H9 (cell line): ENCODE measurements at regions not wholly inside any gene's neighbourhood (a gene's known extent, or its start where the extent isn't known, plus 50 kb on each side); places are given as distances from the start of the nearest gene placed in this dataset.

Experiments
- DNase-seq: peaks from one replicate; pipeline ENCODE4 v3.0.0-alpha.2; 2017
- H2AFZ ChIP-seq: one replicate; pipeline ENCODE4 v1.6.1; 2013; ENCODE audit warnings: mild to moderate bottlenecking, low read length, control low read depth, moderate library complexity
- H2AK5ac ChIP-seq: 2 replicates; pipeline ENCODE4 v1.6.1; 2013; ENCODE audit warnings: low read length, control low read depth, mixed read lengths; ENCODE audit not compliant: insufficient read length
- H2BK120ac ChIP-seq: one replicate; pipeline ENCODE4 v1.6.1; 2013; ENCODE audit warnings: low read depth, mild to moderate bottlenecking, low read length, control low read depth, inconsistent platforms; ENCODE audit not compliant: poor library complexity, severe bottlenecking
- H2BK12ac ChIP-seq: 2 replicates; pipeline ENCODE4 v1.6.1; 2013; ENCODE audit warnings: low read length, control low read depth, mixed read lengths, low read depth; ENCODE audit not compliant: insufficient read length
- H2BK15ac ChIP-seq: 2 replicates; pipeline ENCODE4 v1.6.1; 2013; ENCODE audit warnings: low read depth, low read length, control low read depth
- H2BK20ac ChIP-seq: one replicate; pipeline ENCODE4 v1.6.1; 2013; ENCODE audit warnings: low read depth, mild to moderate bottlenecking, low read length, control low read depth, inconsistent platforms; ENCODE audit not compliant: poor library complexity, severe bottlenecking
- H2BK5ac ChIP-seq: 2 replicates; pipeline ENCODE4 v1.6.1; 2013; ENCODE audit warnings: low read length, control low read depth, mixed read lengths; ENCODE audit not compliant: insufficient read length
- H3K14ac ChIP-seq: 2 replicates; pipeline ENCODE4 v1.6.1; 2013; ENCODE audit warnings: low read length, control low read depth; ENCODE audit not compliant: insufficient read depth
- H3K18ac ChIP-seq: 2 replicates; pipeline ENCODE4 v1.6.1; 2013; ENCODE audit warnings: low read depth, mild to moderate bottlenecking, mixed read lengths, low read length, control low read depth; ENCODE audit not compliant: insufficient read length
- H3K23ac ChIP-seq: 2 replicates; pipeline ENCODE4 v1.6.1; 2013; ENCODE audit warnings: low read length, control low read depth, mixed read lengths, low read depth; ENCODE audit not compliant: insufficient read length
- H3K23me2 ChIP-seq: 2 replicates; pipeline ENCODE4 v1.6.1; 2013; ENCODE audit warnings: low read depth, mild to moderate bottlenecking, mixed read lengths, low read length, control low read depth; ENCODE audit not compliant: insufficient read length, poor library complexity, severe bottlenecking
- H3K27ac ChIP-seq: 2 replicates; pipeline ENCODE4 v1.5.1; 2013; ENCODE audit warnings: low read length, control low read depth, mixed read lengths, low read depth; ENCODE audit not compliant: insufficient read length
- H3K27me3 ChIP-seq: 2 replicates; pipeline ENCODE4 v1.6.1; 2013; ENCODE audit warnings: low read length, control low read depth, inconsistent platforms; ENCODE audit not compliant: insufficient read depth
- H3K4ac ChIP-seq: 2 replicates; pipeline ENCODE4 v1.6.1; 2013; ENCODE audit warnings: low read depth, mild to moderate bottlenecking, control low read depth, inconsistent platforms, low read length, moderate library complexity
- H3K4me1 ChIP-seq: 2 replicates; pipeline ENCODE4 v1.6.1; 2013; ENCODE audit warnings: low read length, control low read depth, inconsistent platforms; ENCODE audit not compliant: insufficient read depth
- H3K4me2 ChIP-seq: 2 replicates; pipeline ENCODE4 v1.6.1; 2013; ENCODE audit warnings: low read length, control low read depth, mixed read lengths; ENCODE audit not compliant: insufficient read length, insufficient read depth
- H3K56ac ChIP-seq: 2 replicates; pipeline ENCODE4 v1.6.1; 2013; ENCODE audit warnings: low read depth, mild to moderate bottlenecking, mixed read lengths, low read length, control low read depth; ENCODE audit not compliant: insufficient read length
- H3K79me1 ChIP-seq: 2 replicates; pipeline ENCODE4 v1.6.1; 2013; ENCODE audit warnings: low read depth, mild to moderate bottlenecking, moderate library complexity, low read length, control low read depth, inconsistent platforms; ENCODE audit not compliant: insufficient read depth, poor library complexity, severe bottlenecking
- H3K79me2 ChIP-seq: 2 replicates; pipeline ENCODE4 v1.6.1; 2013; ENCODE audit warnings: low read length, control low read depth, inconsistent platforms; ENCODE audit not compliant: insufficient read depth
- H3K9ac ChIP-seq: 2 replicates; pipeline ENCODE4 v1.6.1; 2013; ENCODE audit warnings: low read length, control low read depth, mixed read lengths; ENCODE audit not compliant: insufficient read length; ENCODE audit errors: extremely low read depth
- H3K9me3 ChIP-seq: one replicate; pipeline ENCODE4 v1.6.1; 2013; ENCODE audit warnings: low read depth, low read length, inconsistent platforms; ENCODE audit not compliant: control insufficient read depth
- H3T11ph ChIP-seq: one replicate; pipeline ENCODE4 v1.6.1; 2013; ENCODE audit warnings: mild to moderate bottlenecking, low read length, control low read depth, inconsistent platforms
- H4K20me1 ChIP-seq: one replicate; pipeline ENCODE4 v1.6.1; 2013; ENCODE audit not compliant: control insufficient read depth, insufficient read length, insufficient read depth
- H4K5ac ChIP-seq: 2 replicates; pipeline ENCODE4 v1.6.1; 2013; ENCODE audit warnings: low read depth, mild to moderate bottlenecking, mixed read lengths, low read length, control low read depth; ENCODE audit not compliant: insufficient read length
- H4K8ac ChIP-seq: replicated peaks from 2 replicates; pipeline ENCODE4 v1.6.1; 2013; ENCODE audit warnings: low read length, control low read depth, mixed read lengths, low read depth; ENCODE audit not compliant: insufficient read length
- H4K91ac ChIP-seq: 2 replicates; pipeline ENCODE4 v1.6.1; 2013; ENCODE audit warnings: low read depth, mild to moderate bottlenecking, moderate library complexity, mixed read lengths, low read length, control low read depth; ENCODE audit not compliant: insufficient read length
- H3K27ac Mint-ChIP-seq, 3 experiments: 2 replicates in 2 of 3; 3 replicates in 1 of 3; pipeline ENCODE4 v1.8.0; 2020 to 2021; ENCODE audit warnings: mixed read lengths in 3 of 3, mild to moderate bottlenecking in 1 of 3, moderate library complexity in 1 of 3
- H3K27me3 Mint-ChIP-seq: 2 replicates; pipeline ENCODE4 v1.8.0; 2021; ENCODE audit warnings: low read depth, mild to moderate bottlenecking, moderate library complexity, mixed read lengths
- H3K36me3 Mint-ChIP-seq, 3 experiments: 2 replicates in 2 of 3; 3 replicates in 1 of 3; pipeline ENCODE4 v1.8.0; 2020 to 2021; ENCODE audit warnings: low read depth in 3 of 3, mixed read lengths in 3 of 3; ENCODE audit not compliant: insufficient read depth in 1 of 3
- H3K4me1 Mint-ChIP-seq, 2 experiments: 2 replicates each; pipeline ENCODE4 v1.8.0; 2020; ENCODE audit warnings: mixed read lengths in 2 of 2
- H3K4me3 Mint-ChIP-seq, 2 experiments: 2 replicates in 1 of 2; 3 replicates in 1 of 2; pipeline ENCODE4 v1.8.0; 2020 to 2021; ENCODE audit warnings: mild to moderate bottlenecking in 2 of 2, mixed read lengths in 2 of 2, moderate library complexity in 1 of 2
- H3K9me3 Mint-ChIP-seq, 2 experiments: 2 replicates in 1 of 2; 3 replicates in 1 of 2; pipeline ENCODE4 v1.8.0; 2020; ENCODE audit warnings: mild to moderate bottlenecking in 2 of 2, mixed read lengths in 2 of 2, moderate library complexity in 1 of 2
- CTCF ChIP-seq: fragments of 200-600 bp; sonication (generic); conservative IDR thresholded peaks from 3 replicates; pipeline ENCODE4 v1.8.0; 2021; ENCODE audit warnings: antibody characterized with exemption, mild to moderate bottlenecking
- WGBS: extraction: QIAGEN DNeasy Blood & Tissue Kit; methylation state at CpG from one replicate; pipeline ENCODE4 v1.1.7; 2013; ENCODE audit warnings: missing lambda C conversion rate, low lambda C conversion rate, mixed read lengths; ENCODE audit not compliant: insufficient read length; ENCODE audit errors: extremely low coverage; 5-methylcytosine and 5-hydroxymethylcytosine counted together

GRCh38 chr9:78934880-78935279 is 636.9 kb upstream of the TLE4 start:
- no peak overlapping the region for H3K27ac ChIP-seq
- H3K9me3 ChIP-seq: no peaks in the 10 kb centered on the region
- H2BK20ac ChIP-seq: no peak overlapping the region
- no peak overlapping the region for H2BK120ac ChIP-seq
- Mint-ChIP-seq H3K27me3 (no peaks in the 10 kb centered on the region), H3K4me1 (no peaks in the 10 kb centered on the region; a peak in 1 of 4 replicates), H3K9me3 (peaks cover 0 to 2% of the 10 kb centered on the region in 2 experiments; a peak in 1 of 5 replicates), H3K36me3 (no peaks in the 10 kb centered on the region), H3K27ac (no peak overlapping the region), H3K4me3 (no peak overlapping the region)
- H3K56ac ChIP-seq: no peak overlapping the region
- H3K14ac ChIP-seq: no peak overlapping the region
- H2BK12ac ChIP-seq: no peak overlapping the region
- no peaks in the 10 kb centered on the region for H3K79me1 ChIP-seq
- no peak overlapping the region for H2AFZ ChIP-seq
- no peak overlapping the region for H2AK5ac ChIP-seq
- no peak overlapping the region for H4K8ac ChIP-seq
- no peak overlapping the region for H2BK15ac ChIP-seq
- H3K23me2 ChIP-seq: no peaks in the 10 kb centered on the region
- TF ChIP-seq CTCF: no peak
- no peak overlapping the region for H3K23ac ChIP-seq
- H3K4ac ChIP-seq: no peak overlapping the region
- no peak overlapping the region for H3K18ac ChIP-seq
- no peak overlapping the region for H2BK5ac ChIP-seq
- no peaks in the 10 kb centered on the region for H4K20me1 ChIP-seq
- H3K4me2 ChIP-seq: no peak overlapping the region
- no peak overlapping the region for H4K91ac ChIP-seq
- no peaks in the 10 kb centered on the region for H3K79me2 ChIP-seq
- H3K9ac ChIP-seq: no peak overlapping the region
- H3K27me3 ChIP-seq: no peaks in the 10 kb centered on the region
- H3K4me1 ChIP-seq: no peaks in the 10 kb centered on the region
- H4K5ac ChIP-seq: no peak overlapping the region
- WGBS: no CpG with 5 or more reads among the region's 1 CpG
- no peak overlapping the region for H3T11ph ChIP-seq
- DNase-seq: no peak
